ENCODE measurements at regions not wholly inside any gene's neighbourhood (a gene's known extent, or its start where the extent isn't known, plus 50 kb on each side); places are given as distances from the start of the nearest gene placed in this dataset.
"Not testable (repeated sequence)": the region's sequence is repeated elsewhere in the genome, so short reads cannot be mapped to it uniquely, and the experiment has no call there.

GRCh38 chr15:95687686-95688085 is 642.8 kb upstream of the NR2F2 start:
- DNase-seq (ENCODE audit: low read depth), result no peak

DNA sequence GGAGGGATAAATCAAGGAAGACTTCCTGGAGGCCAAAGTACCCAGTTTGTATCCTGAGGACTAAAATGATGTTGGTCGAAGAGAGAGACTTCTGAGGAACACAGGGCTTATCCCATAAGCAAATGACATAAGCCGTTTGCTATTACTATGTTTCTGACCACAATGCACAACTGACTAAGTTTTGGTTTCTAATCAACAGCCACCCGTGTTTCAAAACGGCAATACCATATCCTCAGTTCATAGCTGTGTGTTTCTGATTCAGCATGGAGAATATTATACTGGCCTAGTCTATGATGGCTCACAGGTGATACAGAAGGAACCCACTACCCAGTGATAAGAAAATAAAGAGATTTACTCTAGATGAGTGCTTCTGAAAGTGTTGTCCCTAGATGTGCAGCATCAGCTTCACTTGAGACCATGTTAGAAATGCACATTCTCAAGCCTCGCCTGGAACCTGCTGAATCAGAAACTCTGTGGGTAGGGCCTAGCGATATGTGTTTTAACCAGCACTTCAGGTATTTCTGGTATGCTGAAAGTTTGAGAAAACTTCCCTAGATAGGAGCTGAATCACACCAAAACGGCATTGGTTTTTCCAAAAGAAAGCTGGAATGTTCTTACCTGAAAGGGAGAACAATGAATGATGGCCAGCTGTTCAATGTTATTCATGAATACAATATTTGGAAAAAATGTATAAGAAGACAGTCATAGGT is 639.7 kb upstream of the NR2F2 start:
- no peak for DNase-seq (ENCODE audit: low read depth)

- DNase-seq (ENCODE audit: low read depth), result no peak
Observed at GRCh38 chr15:95693917-95694316, 636.6 kb upstream of the NR2F2 start.

- DNase-seq (ENCODE audit: low read depth), result no peak
Observed at GRCh38 chr15:95698230-95698629, 632.3 kb upstream of the NR2F2 start.

DNA sequence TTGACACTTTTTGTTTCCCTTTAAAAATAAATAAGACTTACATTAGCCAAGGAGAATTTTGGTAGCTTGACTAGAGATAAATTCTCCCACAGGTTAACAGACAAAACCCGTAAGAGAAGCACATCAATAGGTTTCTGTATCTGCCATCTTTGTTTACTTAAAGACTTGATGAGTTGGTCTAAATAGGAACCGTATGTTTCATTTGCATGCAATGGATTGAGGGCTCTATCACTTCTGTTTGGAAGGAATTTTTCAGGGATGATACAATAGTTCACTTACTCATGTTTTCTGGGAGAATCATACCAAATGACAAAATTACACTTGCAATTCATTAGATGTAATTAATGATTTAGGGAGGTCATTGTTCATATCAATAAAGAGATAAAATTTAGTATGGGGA is 631.5 kb upstream of the NR2F2 start:
- DNase-seq (ENCODE audit: low read depth), result no peak

DNA sequence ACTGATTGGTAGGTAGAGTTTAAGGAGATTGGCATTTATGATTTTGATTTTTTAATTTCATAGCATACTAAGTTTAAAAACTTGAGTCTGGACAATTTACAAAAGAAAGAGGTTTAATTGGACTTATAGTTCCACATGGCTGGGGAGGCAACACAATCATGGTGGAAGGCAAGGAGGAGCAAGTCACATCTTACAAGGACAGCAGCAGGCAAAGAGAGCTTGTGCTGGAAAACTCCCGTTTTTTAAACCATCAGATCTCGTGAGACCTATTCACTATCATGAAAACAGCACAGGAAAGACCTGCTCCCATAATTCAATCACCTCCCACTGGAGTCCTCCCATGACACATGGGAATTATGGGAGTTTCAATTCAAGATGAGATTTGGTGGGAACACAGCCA is 630.9 kb upstream of the NR2F2 start:
- DNase-seq (ENCODE audit: low read depth), result no peak

DNA sequence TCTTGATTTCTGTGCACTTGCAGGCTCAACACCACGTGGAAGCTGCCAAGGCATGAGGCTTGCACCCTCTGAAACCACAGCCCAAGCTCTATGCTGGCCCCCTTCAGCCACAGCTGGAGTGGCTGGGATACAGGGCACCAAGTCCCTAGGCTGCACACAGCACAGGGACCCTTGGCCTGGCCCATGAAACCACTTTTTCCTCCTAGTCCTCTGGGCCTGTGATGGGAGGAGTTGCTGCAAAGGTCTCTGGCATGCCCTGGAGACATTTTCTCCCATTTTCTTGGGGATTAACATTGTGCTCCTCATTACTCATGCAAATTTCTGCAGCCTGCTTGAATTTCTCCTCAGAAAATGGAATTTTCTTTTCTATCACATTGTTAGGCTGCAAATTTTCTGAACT is 629.8 kb upstream of the NR2F2 start:
- DNase-seq (ENCODE audit: low read depth), result not testable (repeated sequence)

- no peak for DNase-seq (ENCODE audit: low read depth)
Observed at GRCh38 chr15:95701410-95701809, 629.1 kb upstream of the NR2F2 start.

DNA sequence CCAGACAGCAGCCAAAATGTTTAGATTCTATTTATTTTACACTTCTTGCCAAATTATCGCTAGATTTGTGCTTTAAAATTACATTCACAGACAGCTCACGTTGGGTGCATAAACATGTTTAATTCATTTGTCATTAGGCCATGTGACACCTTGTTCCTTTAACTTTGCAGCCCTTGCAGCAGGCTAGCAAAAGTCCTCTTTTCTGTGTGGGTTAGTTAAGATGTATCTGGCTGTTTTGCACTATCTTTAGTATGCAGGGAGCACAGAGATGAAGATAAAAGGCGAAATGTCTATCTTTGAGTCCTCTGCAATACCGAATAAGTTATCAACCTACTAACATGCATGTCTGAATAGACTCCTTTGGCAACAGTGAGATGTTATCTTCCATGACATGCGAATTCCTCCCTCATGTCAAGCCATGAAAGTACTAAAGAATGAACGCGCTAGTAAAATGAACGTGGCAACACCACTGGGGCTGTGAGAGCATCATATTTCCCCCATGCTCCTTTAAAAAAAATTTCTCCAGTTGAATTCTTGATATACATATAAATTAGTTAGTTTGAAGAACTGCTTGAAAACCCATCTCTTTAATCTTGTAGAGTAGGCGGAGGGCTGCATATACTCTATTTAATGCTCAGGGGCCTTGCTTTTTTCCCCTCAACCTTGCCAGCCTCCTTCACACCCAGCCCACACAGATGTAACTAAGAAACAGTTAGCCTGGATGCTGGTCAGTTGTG is 620.4 kb upstream of the NR2F2 start:
- DNase-seq (ENCODE audit: low read depth), result no peak

DNA sequence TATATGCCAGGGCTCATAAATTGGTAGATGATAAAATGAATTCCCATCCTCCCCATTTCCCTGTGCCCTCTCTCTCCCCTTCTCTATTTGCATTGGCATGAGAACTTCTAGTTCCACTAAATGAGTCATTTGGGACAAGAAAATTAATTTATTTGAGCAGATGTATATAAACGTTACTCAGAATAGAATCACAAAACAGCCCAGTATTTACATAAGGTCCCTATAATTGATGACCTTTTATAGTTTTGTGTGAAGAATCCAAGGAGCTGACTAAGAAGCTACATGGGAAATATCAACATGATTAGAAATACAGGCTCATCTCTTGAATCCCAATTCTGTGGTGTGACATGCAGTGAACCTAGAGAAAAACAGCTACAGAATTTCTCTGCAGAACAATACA is 617.7 kb upstream of the NR2F2 start:
- no peak for DNase-seq (ENCODE audit: low read depth)

DNA sequence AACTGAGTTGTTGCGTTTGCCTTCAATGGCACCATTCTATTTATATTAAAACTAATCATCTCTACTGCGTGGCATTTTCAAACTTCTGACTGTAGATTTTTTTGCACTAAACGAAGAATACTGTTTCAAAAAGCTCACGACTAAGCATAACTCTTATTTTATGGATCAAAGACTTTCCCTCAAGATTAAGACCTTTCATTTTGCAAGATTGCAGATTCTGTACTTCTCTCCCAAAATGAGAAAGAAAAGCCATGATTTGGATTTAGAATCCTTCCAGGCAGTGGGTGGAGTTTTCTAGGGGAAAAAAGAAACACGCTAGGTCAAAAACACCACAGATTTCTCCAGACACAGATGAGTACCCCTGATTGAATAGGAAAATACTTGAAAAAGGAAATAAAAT is 617.2 kb upstream of the NR2F2 start:
- DNase-seq (ENCODE audit: low read depth), result no peak

DNA sequence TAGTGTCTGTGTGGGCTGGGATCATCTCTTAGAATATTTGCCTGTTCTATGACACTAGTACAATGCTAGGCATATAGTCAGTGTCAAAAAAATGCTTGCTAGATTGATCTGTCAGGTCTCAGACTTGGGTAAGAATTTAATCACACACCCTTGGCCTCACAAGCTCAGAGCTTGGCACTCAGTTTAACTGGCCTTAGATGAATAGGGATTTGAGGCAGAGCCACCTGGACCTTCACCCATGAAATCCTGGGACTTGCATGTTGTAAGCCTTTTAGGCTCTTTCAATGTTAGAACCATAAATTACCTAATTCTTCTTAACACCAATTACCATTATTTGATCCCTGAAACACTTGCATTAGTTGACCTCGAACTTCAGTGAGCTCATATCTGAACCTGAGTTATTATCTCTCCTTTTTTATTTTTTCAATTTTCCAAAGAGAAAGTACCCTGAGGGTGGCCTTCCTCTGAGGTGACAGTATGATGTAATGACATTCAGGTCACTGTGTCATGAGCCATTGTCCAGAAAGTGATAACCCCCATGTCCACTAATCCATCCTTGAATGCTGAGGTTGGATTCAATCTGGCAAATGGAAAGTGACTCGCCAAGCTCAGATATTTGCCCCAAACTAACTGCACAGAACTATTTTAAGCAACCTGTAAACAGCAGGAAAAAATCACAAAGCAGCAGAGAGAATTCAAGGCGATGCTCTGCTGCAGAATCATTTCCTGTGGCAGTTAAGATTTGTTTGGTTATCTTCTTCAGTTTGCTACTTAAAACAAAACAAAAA is 615.2 kb upstream of the NR2F2 start:
- DNase-seq (ENCODE audit: low read depth), result no peak

DNA sequence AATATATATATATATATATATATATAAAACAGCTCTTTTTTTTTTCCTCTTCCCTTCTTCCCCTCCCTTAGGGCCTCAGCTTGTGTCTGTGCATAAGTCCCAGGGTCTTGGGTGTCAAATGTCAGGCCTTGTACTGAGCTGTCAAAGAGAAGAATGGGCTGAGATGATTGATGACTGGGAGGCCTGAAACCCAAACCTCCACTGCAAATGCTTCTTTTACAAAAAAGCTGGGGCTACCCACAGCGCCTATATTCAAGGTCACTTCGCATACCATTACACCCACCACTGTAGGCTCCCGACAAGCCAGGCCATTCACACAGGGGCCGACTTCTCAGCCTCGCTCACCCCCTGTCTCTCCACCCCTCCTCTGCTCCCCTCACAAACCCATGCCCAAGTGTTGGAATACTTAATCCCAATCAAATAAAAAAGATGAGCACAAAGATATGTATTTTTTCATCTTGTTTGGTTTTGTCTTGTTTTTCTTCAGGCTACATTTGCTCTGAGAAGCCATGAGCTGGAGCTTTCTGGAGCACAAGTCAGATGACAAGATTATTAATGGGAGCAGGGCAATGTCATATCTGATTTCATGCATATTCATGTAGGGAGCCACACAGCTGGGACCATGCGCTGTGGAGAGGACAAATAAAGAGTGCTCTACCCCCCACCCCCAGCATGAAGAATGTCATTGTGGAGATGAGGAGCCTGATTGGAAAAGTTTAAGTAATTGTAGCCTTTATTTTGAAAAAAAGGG is 614.4 kb upstream of the NR2F2 start:
- no peak for DNase-seq (ENCODE audit: low read depth)

DNA sequence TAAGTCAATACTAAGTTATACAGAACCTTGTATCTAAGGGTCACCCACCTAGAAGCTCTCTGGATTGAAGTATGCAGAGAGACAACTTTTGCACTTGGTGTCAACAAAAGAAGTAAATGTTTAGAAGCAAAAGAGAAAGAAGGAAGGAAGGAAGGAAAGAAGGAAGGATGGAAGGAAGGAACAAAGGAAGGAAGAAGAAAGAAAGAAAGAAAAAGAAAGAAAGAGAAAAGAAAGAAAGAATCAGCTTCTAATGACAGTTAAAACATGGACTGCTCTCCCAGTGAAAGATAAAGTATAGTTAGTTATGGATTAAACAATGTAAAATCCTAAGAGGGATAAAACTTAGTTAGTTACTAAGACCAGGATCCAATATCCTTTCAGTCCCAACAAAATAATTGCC is 613.8 kb upstream of the NR2F2 start:
- DNase-seq (ENCODE audit: low read depth), result no peak

DNA sequence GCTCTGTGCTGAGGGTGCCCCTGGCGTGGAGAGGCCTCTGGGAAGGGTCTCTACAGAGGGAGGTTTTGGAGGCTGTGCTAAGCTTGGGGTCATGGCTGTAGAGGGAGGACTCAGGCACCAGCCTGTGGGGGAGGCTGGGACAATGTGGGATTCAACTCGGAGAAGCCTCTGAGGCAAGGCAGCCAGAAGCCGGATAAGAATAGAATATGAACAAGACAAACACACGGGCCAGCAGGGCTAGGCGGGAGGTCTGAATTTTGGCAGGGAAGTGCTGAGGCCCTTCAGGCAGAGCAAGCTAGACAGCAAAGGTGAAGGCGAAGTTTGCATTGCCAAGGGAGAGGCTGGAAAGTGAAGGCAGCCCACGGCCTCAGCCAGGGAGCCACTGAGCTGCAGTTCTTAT is 612.1 kb upstream of the NR2F2 start:
- no peak for DNase-seq (ENCODE audit: low read depth)

DNA sequence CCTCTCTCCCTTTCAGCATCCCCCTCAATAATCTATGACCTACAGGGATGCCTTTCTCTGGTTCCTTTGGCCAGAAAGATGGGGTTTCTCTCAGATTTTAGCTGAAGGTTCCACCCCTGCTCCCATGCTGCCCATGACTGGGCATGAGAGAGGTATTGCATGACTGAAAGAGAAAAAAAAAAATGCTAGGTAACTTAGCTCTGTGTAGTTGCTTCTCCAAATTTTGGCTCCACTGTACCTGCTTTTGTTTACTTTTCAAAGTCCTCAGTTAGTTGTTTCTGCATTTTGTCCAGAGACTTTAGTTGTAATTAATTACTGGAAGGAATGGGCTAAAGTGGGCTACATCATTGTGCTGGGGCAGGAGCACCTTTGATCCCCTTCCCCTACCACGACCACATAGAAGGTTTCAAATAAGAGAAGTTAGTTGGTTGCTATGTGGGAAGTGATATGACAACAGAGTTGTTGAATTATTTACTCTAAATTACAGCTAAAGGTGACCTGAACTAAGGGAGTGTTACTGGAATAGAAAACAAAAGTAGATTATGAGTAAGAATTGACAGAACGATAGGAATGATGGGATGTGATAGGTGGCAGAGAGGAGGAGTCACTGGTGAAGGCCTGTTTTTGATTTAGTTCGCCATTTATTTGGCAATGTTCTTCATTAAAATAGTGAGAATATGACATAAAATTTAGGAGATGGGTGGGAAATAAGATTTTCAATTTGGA is 605.4 kb upstream of the NR2F2 start:
- DNase-seq (ENCODE audit: low read depth), result no peak

DNA sequence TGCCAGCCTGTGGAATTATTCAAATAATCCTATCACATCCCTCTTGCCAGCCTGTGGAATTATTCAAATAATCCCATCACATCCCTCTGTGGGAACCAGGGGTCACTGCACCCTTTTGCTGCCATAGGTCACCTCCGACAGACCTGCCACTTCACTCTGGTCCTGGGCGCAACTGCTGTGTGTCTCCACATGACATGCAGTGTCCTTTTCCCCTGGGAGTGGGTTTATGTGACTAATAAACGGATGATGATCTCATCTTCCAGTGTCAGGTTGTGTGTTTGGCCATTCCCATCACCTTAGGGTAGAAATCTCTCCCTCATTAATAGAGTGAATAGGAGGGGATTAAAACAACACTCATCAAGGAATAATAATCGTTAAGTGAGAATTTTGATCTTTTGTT is 603.6 kb upstream of the NR2F2 start:
- no peak for DNase-seq (ENCODE audit: low read depth)

GRCh38 chr15:95733931-95734330 is 596.6 kb upstream of the NR2F2 start:
- DNase-seq (ENCODE audit: low read depth), result no peak

- no peak for DNase-seq (ENCODE audit: low read depth)
Observed at GRCh38 chr15:95734422-95735316, 595.8 kb upstream of the NR2F2 start.

DNA sequence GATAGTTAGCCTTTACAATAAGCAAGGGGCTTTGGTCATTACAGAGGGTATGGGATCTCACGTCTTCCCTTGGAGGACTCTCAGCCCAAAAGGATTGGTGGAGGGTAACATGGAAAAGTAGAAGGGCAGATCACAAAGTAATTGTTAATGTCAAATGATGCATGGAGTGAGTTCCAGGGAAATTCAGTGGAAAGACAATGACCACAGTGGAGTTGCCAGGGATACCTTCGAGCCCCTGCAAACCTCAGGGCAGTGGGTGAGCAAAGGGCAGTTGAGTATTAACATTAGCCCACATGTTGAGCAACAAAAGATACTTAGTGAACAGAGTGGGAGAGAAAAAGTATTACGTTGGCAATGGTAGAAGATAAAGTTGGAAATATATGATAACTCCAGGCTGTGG is 593.4 kb upstream of the NR2F2 start:
- DNase-seq (ENCODE audit: low read depth), result no peak

DNA sequence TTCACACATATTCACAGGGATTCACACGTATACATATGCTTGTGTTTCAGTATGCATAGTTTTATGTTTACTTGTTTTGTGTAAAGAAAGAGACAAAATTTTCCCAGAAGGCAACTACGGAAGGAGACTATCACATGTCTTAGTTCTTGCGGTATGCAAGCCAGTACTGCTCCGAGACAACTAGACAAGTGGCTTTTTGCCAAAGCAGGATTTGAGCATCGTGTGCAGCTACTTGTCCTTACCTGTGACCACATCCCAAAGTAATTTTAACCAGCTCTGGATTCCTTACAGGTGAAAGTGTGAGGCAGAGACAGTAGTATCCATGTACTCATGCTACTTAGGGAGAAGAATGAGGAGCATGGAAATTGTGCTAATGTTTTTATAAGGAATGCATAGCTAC is 591.4 kb upstream of the NR2F2 start:
- DNase-seq (ENCODE audit: low read depth), result no peak
